ENCODE measurements at regions not wholly inside any gene's neighbourhood (a gene's known extent, or its start where the extent isn't known, plus 50 kb on each side); places are given as distances from the start of the nearest gene placed in this dataset.

DNA sequence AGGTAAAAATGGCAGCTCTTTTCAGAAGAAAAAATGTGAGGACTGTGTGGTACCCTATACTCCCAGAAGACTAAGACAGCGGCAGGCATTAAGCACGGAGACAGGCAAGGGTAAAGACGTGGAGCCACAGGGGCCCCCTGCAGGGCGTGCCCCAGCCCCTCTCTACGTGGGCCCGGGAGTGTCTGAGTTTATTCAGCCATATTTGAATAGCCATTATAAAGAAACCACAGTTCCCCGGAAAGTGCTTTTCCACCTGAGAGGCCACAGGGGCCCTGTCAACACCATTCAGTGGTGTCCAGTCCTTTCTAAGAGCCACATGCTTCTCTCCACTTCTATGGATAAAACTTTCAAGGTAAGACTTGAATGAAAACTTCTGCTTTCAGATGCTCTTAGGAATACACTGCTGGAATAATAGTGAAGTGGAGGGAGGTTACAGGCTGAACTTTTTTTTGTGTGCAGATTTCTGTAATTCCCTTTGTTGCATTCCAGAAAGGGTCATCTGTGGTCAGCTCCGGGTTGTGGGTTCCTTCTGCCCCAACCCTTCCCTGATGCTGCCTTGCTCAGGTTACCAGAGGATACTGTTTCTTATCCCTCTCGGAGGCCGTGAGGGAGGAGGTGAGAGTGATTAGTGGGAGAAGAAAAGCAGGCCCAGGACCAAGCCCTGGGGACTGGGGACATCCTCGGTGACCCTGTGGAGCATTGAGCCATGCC lies 58.4 kb downstream of the SLC25A47 start:
- DNase-seq (ENCODE audit: low spot score), result no peak

- DNase-seq (ENCODE audit: low spot score), result no peak
These were observed 58.9 kb downstream of the SLC25A47 start for GRCh38 chr14:100382106-100382455.

- DNase-seq (ENCODE audit: low spot score), result peak; percentile 51
These were observed 60.6 kb downstream of the SLC25A47 start for GRCh38 chr14:100383727-100384158.

- DNase-seq (ENCODE audit: low spot score), result no peak
These were observed 61.1 kb downstream of the SLC25A47 start for GRCh38 chr14:100384277-100384676.

DNA sequence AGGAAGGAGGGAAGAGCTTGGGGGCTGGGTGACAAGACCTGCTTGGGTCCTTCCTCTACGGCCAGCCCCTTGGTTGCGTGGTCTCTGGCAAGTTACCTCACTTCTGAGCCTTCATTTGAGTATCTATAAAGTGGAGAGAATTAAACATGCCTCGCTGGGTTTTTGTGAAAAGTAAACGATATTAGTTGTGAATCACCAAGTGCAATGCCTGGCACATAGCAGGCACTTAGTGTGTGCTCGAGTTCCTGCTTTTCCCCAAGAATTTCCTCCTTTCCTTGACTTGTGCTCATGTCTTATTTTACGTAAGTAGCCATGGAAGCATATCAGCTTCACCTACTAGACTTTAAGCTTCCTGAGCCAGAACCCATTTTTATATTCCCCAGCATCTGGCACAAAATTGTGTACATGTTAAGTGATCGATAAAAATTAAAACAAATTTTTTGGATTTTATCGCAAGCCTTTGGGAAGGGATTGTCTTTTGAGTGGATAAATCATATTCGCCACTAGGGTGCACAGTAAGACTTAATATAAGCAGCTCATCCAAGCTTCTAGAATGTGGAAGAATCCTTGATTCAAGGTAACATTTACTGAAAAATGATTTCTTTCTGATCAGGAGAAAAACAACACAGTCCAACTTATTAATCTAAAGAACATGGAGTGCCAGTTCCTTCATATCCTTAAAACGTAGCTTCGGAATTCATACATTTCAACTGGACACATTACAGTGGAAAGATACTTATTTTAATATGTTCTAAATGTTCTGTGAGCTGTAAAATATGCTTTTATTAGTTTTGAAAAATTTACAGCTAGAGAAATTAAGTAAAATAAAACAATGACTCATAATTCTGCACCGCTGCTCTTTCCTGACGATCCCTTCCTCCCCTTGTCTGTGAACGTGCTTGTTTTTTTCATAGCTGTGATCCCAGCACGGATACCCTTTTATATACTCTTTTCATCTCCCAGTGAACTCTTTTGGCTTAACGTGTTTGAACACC lies 62.0 kb downstream of the SLC25A47 start:
- DNase-seq (ENCODE audit: low spot score), result peak; percentile 34

DNA sequence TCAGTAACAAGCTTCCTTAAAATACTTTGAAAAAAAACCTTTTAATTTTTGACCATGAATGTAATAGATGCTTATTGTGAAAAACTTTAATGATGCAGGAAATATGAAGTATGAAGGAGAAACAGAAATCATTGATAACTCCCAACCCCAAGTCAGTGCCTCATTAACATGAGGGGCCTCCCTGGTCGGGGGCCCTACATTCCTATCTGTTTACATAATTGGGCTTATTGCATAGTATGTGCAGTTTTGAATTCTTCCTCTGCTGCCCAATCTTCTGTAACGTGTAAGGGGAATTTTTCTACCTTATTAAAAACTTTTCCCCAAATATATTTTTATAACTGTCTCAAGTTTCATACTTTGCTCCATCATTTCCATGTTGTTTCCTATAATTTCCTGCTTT lies 63.0 kb downstream of the SLC25A47 start:
- DNase-seq (ENCODE audit: low spot score), result no peak

- no peak for DNase-seq (ENCODE audit: low spot score)
These were observed 63.7 kb downstream of the SLC25A47 start for GRCh38 chr14:100386846-100387245.

DNA sequence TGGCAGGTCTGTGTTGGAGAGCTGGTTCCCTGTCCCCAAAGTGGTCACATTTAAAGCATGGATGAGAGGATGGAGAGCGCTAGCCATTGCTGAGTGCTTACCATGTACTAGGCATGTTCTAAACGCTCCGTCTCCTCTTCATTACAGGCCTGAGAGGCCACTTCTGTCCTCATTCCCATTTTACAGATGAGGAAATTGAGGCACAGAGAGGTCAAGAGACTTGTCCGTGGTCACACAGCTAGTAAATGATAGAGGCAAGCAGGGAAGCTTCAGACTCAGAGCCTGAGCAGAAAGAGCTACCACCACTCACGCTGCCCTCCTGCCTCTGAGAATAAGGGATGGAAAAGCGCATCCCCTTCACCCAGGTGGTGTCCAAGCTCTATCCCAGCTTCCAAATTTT lies 64.3 kb downstream of the SLC25A47 start:
- DNase-seq (ENCODE audit: low spot score), result no peak

DNA sequence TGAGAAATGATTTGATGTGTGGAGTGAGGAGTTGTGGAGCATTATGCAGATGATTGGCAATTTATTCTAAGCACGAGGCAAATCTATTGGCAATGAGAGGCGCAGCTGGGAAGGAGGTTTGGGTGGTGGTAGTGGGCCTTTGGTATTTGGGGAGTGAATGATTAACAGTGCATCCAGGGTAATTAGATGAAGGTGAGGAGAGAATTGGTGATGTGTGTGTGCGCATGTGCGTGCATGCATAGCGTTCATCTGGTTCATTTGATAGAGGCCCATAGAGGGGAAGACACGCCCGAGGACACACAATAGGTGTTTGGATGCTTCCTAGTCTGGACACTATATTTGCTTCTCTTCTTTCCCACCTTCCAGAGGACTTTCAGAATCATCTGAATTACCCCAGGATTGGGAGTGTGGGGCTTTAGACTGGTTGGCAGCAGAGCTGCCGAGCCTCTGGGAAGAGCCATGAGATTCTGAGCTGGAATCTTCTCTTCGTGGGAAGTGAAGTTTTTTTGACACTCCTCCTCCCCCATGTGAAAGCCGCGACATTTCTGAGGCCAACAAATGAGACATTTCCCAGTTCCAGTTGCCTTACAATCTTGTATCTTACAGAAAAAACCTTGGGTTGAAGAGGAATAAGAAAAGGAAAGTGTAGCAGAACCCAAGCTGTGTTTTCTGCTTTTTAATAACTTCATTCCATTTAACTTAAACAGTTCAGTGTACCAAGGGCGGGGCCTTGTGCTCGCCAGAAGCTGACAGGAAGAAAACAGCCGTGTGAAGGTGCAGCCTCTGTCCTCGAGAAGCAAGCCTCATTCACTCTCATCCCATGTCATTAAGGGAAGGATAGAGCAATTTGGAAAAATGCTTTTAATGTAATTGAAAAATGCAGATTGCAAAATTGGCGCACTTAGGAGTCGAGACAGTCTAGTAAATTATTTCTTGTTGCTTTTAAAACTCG lies 65.2 kb downstream of the SLC25A47 start:
- DNase-seq (ENCODE audit: low spot score), result peak; percentile 42

DNA sequence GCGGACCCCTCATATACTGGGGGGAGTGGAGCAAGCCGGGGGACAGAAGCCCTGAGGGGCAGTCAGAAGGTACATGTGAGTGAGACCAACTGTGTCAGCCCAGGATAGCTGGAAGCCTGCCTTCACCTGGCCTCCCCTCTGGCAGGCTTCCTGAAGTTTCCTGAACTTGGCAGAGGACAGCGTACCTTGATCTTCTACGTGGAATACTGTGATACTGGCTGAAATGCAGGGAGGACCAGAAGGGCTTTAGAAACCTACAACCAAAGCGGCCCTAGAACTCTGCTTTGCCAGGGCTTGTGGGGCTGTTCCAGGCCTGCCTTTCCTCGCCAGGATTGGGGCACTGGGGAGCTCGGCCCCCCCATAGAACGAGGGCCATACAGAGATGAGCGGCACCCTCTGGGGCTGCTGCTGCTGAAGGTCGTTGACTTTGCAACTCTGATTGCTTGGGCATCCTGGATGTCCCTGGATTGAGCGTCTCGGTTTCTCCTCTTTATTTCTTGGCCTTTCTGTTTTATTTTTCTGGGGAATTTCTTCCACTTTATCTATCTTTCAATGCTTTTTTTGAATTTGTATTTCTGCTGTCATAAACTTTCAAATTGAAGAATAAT lies 66.5 kb downstream of the SLC25A47 start:
- DNase-seq (ENCODE audit: low spot score), result no peak

DNA sequence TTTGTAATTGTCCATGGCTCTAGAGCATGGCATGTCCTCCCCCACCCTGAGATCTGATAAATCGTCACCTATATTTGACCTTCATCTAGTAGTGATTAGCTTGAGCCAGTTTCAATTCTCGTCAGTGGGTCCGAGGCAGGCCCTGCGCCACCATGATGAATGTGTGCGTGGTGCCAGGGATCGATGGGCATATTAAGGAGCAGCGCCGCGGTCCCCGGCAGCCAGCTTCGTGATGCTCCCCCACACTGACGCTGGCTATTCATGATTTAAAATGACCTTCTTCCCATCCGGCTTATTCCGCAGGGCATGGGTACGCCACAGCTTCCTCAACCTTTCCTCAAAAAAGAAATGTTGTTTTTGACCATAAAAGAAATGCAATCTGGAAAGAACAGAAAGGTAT lies 68.0 kb downstream of the SLC25A47 start:
- no peak for DNase-seq (ENCODE audit: low spot score)

DNA sequence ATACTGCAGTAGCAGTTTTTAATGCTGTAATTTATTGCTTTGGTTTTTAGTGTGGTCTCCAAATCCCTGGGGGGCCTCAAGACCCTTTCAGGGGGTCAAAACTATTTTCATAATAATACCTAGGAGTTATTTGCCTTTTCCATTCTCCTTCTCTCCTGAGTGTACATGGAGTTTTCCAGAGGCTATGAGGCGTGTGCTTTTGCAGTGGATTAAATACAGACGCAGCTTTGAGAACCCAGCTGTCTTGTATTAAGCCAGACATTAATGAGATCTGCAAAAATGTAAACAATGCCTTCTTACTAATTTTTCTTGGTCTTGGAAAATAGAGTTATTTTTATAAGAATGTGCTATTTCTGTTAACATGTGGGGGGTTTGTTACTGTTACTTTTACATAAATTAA lies 68.6 kb downstream of the SLC25A47 start:
- DNase-seq (ENCODE audit: low spot score), result no peak

GRCh38 chr14:100392356-100392755 lies 69.2 kb downstream of the SLC25A47 start:
- DNase-seq (ENCODE audit: low spot score), result no peak

DNA sequence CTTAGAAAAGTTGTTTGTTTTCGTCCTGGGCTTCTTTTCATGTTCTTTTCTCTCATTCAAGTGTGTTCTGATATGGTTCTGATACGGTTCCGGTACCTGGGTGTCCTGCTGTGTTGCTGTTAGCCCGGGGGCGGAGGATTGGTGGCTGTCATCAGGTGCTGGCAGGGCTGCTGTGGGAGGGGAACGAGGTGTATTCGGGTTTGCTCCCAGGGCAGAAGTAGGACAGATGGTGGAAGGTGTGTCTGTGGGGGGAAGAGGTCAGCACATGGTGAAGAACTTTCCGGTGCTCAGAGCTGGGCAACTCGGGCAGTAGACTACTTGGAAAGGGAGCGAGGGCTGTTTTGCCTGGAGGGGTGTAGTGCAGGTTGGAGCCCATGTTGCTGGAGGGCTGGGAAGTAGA lies 70.2 kb downstream of the SLC25A47 start:
- DNase-seq (ENCODE audit: low spot score), result no peak

DNA sequence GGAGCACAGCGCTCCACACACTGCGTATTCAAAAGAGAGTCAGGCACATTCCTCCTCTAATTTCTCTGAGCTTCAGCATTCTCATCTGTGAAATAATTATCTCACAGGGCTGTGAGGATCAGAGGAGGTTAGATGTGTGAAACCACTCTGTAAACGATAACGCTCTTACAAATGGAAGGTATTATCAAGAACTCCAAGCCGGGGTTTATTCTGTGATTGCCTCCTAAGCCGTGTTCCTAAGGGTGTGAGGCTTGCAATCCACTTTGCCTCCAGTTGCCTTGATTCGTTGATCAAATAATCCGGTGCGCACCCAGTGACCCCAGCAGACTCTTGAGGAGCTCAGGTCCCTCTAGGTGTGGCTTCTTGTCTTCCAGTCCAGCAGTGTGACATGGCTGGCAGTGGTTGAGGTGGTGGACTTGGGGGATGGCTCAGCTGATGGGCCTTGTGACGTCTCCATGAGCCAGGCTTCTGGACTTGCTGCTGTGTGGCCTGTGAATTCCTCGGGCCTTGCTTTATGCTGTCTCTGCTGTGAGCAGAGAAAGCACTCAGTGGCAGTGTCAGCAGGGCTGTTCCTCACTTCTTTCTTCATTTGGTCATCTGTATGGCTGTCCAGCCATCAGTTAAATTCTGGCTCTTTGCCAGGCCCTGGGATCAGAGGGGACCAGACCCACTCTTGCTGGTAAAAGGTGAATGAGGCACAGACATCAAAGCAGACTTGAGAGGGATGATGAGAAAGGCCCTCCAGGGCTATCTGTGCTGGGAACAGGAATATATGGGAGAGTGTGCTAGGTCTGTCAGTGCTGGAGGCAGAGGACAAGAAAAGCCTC lies 71.0 kb downstream of the SLC25A47 start:
- no peak for DNase-seq (ENCODE audit: low spot score)

DNA sequence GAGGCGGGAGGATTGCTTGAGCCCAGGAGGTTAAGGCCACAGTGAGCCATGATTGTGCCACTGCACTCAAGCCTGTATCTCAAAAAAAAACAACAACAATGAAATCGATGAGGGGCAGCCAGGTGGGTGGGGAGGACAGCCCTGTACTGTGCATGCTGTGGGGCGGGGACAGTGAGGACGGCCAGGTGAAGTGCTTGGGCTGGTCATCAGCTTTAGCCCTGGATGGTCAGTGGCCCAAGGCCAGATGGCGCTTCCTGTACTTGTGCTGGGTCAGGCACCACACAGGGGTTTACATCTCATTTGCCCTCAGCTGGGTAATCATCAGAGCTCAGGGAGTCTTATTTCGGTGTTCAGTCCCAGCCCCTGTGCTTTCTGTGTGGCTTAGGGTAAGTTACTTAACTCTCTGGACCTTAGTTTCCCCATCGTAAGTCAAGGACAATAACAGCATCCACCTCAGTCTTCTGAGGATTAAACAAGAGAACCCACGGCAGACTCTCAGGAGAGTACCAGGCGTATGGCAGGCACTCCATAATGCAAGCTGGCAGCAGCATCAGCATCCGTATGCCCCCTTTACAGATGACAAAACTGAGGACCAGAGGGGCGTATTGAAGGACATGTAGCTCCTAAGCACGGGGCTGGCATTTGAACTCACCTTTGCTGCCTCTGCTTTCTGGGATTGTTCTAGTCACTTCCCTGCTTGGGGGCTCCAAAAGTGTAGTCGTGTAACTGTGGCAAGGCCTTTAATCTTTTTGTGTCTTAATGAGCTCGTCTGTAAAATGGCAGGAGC lies 71.9 kb downstream of the SLC25A47 start:
- no peak for DNase-seq (ENCODE audit: low spot score)

DNA sequence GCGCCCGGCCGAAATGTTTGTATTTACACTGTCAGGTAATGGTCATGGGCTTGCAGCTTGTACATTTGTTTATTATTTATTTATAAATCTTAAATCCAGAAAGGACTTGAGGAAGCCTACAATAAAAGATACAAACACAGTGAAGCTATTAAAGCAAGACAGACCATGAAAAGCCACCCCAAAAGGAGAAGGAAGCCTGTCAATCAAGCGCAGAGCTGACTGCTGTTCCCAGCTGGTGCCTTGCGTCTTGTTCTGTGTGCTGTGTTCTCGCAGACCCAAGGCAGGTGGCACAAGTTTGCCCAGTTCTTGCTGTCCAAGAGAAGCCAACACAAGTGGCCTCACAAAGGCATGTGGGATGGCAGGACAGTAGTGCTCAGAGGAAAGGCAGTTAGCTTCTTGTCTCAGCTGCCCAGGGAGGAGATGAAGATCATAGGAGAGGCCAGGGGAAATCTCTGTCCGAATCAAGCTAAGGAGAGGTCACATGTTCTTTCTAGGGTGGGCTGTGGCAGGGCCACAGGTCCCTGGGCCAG lies 73.2 kb downstream of the SLC25A47 start:
- no peak for DNase-seq (ENCODE audit: low spot score)

DNA sequence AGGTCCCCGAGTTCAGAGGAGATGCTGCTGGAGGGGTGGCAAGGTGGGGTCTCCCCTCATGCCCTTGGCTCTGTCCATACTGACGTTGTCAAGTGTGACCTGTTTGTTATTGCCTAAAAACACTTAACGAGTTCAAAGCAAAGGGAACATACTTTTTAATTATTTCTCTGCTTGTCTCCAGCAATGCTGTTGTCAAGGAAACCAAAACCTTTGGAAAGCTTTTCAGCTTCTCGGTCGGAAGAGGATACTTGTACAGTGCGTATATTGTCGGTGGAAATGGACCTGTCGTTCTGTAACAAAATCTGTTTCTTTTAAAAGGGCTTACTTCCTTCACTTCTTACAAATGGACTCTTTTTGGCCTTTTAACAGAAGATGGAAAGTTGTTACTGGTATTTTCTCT lies 73.9 kb downstream of the SLC25A47 start:
- no peak for DNase-seq (ENCODE audit: low spot score)

GRCh38 chr14:100398044-100398443 lies 74.9 kb downstream of the SLC25A47 start:
- peak; percentile 82 for DNase-seq (ENCODE audit: low spot score)
